Vagina (tissue), 2 donors: ENCODE measurements at regions not wholly inside any gene's neighbourhood (a gene's known extent, or its start where the extent isn't known, plus 50 kb on each side); places are given as distances from the start of the nearest gene placed in this dataset.

Experiments
- POLR2A ChIP-seq, 2 donors: fragments of 450-650 bp; IDR thresholded peaks; one replicate each; pipeline ENCODE4 v1.6.1; 2017; ENCODE audit warnings: antibody characterized with exemption in 2 of 2, mild to moderate bottlenecking in 2 of 2, moderate library complexity in 2 of 2
- POLR2AphosphoS5 ChIP-seq, 2 donors: sonication (generic); formaldehyde crosslinking; IDR thresholded peaks; one replicate each; pipeline ENCODE4 v1.9.0; 2017; ENCODE audit warnings: antibody characterized with exemption in 2 of 2, mild to moderate bottlenecking in 2 of 2, low read depth in 1 of 2; ENCODE audit not compliant: insufficient read depth in 1 of 2
- TF ChIP-seq, protein P1 (sequence below), 3 experiments: fragments of 450-650 bp in 2 of 3; fragments of 200-600 bp in 1 of 3; sonication (generic) in 1 of 3; IDR thresholded peaks; one replicate each; pipeline ENCODE4 v1.5.1; 2017 to 2019; ENCODE audit warnings: antibody characterized with exemption in 3 of 3, mild to moderate bottlenecking in 2 of 3, moderate library complexity in 2 of 3

- TF ChIP-seq POLR2A (IDR thresholded peaks at IDR 0.05) (no peak), POLR2AphosphoS5 (IDR thresholded peaks at IDR 0.05; ENCODE audit: insufficient read depth in 1 of 2, low read depth in 1 of 2) (no peak)
- TF ChIP-seq, protein P1, sequence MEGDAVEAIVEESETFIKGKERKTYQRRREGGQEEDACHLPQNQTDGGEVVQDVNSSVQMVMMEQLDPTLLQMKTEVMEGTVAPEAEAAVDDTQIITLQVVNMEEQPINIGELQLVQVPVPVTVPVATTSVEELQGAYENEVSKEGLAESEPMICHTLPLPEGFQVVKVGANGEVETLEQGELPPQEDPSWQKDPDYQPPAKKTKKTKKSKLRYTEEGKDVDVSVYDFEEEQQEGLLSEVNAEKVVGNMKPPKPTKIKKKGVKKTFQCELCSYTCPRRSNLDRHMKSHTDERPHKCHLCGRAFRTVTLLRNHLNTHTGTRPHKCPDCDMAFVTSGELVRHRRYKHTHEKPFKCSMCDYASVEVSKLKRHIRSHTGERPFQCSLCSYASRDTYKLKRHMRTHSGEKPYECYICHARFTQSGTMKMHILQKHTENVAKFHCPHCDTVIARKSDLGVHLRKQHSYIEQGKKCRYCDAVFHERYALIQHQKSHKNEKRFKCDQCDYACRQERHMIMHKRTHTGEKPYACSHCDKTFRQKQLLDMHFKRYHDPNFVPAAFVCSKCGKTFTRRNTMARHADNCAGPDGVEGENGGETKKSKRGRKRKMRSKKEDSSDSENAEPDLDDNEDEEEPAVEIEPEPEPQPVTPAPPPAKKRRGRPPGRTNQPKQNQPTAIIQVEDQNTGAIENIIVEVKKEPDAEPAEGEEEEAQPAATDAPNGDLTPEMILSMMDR (IDR thresholded peaks at IDR 0.05) = no peak
Measured at GRCh38 chr13:84098273-84098672, 216.0 kb upstream of the SLITRK1 start.
